Caco-2 (cell line): ENCODE measurements at regions not wholly inside any gene's neighbourhood (a gene's known extent, or its start where the extent isn't known, plus 50 kb on each side); places are given as distances from the start of the nearest gene placed in this dataset.

Experiments used
- BruUV-seq: library from RNA; stranded (reverse); fragments of 400-500 nt; replicated peaks from 2 replicates; lab custom pipeline; 2021; lab: Mats Ljungman, UMichigan
- CTCF ChIA-PET: fragments of 300-600 bp; sonication (Branson Sonifier 250); formaldehyde crosslinking; loops from one replicate; lab custom pipeline; 2022; ENCODE audit warnings: antibody characterized with exemption; lab: Charles Lee
- POLR2A ChIA-PET: fragments of 300-600 bp; sonication (Branson Sonifier 250); formaldehyde crosslinking; loops from one replicate; lab custom pipeline; 2022; ENCODE audit warnings: antibody characterized with exemption; lab: Charles Lee
- DNase-seq, 2 experiments: peaks; one replicate each; pipeline versions ENCODE4 v3.0.0 to v3.0.0-alpha.2; 2020 to 2022
- H3K27me3 ChIP-seq: replicated peaks from 2 replicates; pipeline ENCODE4 v1.6.0; 2011; ENCODE audit warnings: low read length; ENCODE audit not compliant: control insufficient read depth, insufficient read depth
- H3K36me3 ChIP-seq: 2 replicates; pipeline ENCODE4 v1.5.1; 2011; ENCODE audit warnings: low read length; ENCODE audit not compliant: control insufficient read depth, insufficient read depth
- H3K4me1 ChIP-seq: fragments of 250-450 bp; sonication (Bioruptor Pico); 2 replicates; pipeline ENCODE4 v1.5.1; 2020; ENCODE audit warnings: mild to moderate bottlenecking
- H3K4me3 ChIP-seq: 2 replicates; pipeline ENCODE4 v1.5.1; 2011; ENCODE audit warnings: low read depth, mild to moderate bottlenecking, control low read depth, low read length
- H3K9me3 ChIP-seq: fragments of 250-450 bp; sonication (Bioruptor Pico); 2 replicates; pipeline ENCODE4 v1.5.1; 2020; ENCODE audit warnings: mild to moderate bottlenecking, moderate library complexity
- H3K27ac Mint-ChIP-seq: one replicate; pipeline ENCODE4 v1.8.0; 2022; ENCODE audit warnings: mixed read lengths; ENCODE audit not compliant: unreplicated experiment
- H3K27me3 Mint-ChIP-seq: one replicate; pipeline ENCODE4 v1.8.0; 2022; ENCODE audit warnings: mixed read lengths; ENCODE audit not compliant: insufficient read depth, unreplicated experiment
- H3K36me3 Mint-ChIP-seq: one replicate; pipeline ENCODE4 v1.8.0; 2022; ENCODE audit warnings: mild to moderate bottlenecking, mixed read lengths; ENCODE audit not compliant: insufficient read depth, unreplicated experiment
- H3K4me1 Mint-ChIP-seq: one replicate; pipeline ENCODE4 v1.8.0; 2022; ENCODE audit warnings: low read depth, mixed read lengths; ENCODE audit not compliant: unreplicated experiment
- H3K4me3 Mint-ChIP-seq: one replicate; pipeline ENCODE4 v1.8.0; 2022; ENCODE audit warnings: mild to moderate bottlenecking, moderate library complexity, mixed read lengths; ENCODE audit not compliant: unreplicated experiment
- H3K9me3 Mint-ChIP-seq: one replicate; pipeline ENCODE4 v1.8.0; 2022; ENCODE audit warnings: mixed read lengths; ENCODE audit not compliant: unreplicated experiment
- intact Hi-C: fragments of 100-400 bp; cut with micrococcal nuclease; formaldehyde crosslinking; loops from one replicate; pipeline ENCODE4 v1.10.0; 2022; ENCODE audit not compliant: unreplicated experiment
- TF ChIP-seq, protein P1 (sequence below), 2 experiments: fragments of 200-600 bp in 1 of 2; IDR thresholded peaks; 1 replicate in 1 of 2; 2 replicates in 1 of 2; pipeline versions ENCODE4 v1.5.1 to v1.8.0; 2011 to 2022; ENCODE audit warnings: antibody characterized with exemption in 1 of 2, control low read depth in 1 of 2, inconsistent platforms in 1 of 2, low read depth in 1 of 2, low read length in 1 of 2, mild to moderate bottlenecking in 1 of 2, moderate library complexity in 1 of 2; ENCODE audit not compliant: insufficient read depth in 1 of 2, severe bottlenecking in 1 of 2, unreplicated experiment in 1 of 2

DNA sequence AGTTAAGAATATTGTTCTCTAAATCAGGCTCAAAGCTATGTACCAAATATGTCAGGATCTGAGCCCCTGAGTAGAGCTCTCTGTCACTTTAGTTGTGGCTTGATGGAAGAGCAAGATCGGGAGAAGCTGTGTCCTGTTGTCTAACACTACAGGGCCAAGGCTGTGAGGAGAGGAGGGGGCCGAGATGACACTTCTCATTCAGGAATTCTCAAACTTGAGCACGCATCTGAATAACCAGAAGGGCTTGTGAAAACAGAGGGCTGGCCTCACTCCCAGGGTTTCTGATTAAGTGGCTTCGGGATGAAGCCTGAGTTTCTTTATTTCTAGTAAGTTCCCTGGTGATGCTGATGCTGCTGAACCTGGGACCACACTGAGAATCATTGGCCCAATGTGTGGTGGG, 209.2 kb upstream of the DAB1 start:
- Mint-ChIP-seq H3K36me3 (no peaks in the 10 kb centered on the region), H3K9me3 (no peaks in the 10 kb centered on the region), H3K27ac (no peak overlapping the region), H3K27me3 (peaks cover 12% of the 10 kb centered on the region), H3K4me3 (no peak overlapping the region), H3K4me1 (no peaks in the 10 kb centered on the region)
- H3K4me3 ChIP-seq: no peak overlapping the region
- H3K27me3 ChIP-seq: no peaks in the 10 kb centered on the region
- intact Hi-C loops: no loop called here
- ChIA-PET POLR2A (no interaction called here), CTCF (no interaction called here)
- H3K36me3 ChIP-seq: no peaks in the 10 kb centered on the region
- BruUV-seq: no TSS peak
- H3K4me1 ChIP-seq: no peaks in the 10 kb centered on the region
- H3K9me3 ChIP-seq: no peaks in the 10 kb centered on the region
- no peak for DNase-seq
- TF ChIP-seq, protein P1, sequence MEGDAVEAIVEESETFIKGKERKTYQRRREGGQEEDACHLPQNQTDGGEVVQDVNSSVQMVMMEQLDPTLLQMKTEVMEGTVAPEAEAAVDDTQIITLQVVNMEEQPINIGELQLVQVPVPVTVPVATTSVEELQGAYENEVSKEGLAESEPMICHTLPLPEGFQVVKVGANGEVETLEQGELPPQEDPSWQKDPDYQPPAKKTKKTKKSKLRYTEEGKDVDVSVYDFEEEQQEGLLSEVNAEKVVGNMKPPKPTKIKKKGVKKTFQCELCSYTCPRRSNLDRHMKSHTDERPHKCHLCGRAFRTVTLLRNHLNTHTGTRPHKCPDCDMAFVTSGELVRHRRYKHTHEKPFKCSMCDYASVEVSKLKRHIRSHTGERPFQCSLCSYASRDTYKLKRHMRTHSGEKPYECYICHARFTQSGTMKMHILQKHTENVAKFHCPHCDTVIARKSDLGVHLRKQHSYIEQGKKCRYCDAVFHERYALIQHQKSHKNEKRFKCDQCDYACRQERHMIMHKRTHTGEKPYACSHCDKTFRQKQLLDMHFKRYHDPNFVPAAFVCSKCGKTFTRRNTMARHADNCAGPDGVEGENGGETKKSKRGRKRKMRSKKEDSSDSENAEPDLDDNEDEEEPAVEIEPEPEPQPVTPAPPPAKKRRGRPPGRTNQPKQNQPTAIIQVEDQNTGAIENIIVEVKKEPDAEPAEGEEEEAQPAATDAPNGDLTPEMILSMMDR (IDR thresholded peaks at IDR 0.05; ENCODE audit: insufficient read depth in 1 of 2, low read depth in 1 of 2, low read length in 1 of 2, severe bottlenecking in 1 of 2, unreplicated experiment in 1 of 2): no peak

DNA sequence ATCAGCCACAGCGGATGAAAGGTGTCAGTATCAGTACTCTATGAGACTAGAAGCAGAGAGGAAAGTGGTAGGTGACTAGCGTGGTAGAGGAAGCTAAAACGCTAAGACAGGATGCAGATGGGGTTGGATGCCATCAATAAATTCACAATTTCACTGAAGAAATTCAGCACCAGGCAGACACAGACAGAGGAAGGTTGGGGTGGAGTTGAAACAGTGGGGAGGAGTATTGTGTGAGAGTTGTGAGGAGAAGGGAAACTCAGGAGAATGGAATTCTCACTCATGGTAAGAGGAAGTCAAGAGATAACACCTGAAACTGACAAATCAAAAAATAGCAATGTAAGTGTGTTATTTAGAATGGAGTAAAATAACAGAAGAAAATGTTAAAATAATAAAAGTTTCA, 208.5 kb upstream of the DAB1 start:
- H3K27me3 Mint-ChIP-seq: peaks cover 12% of the 10 kb centered on the region
- BruUV-seq: no TSS peak

DNA sequence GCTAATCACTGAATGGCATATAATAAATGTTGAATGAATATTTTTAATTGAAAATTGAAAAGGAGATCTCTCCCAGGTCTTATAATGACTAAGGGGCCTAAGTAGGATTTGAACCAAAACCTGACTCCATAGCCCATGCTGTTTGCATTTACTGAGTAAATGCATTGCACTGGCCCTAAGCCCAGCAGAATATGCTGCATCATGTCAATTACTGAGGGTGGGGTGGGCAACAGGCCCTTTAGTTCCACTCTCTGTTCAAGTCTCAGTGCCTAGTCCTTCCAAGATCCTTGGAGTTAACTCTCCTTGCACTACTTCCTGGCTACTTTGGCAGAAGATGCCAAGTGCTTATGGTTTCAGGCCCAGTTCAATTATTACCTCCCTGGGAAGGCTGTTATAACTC, 203.8 kb upstream of the DAB1 start:
- CTCF ChIA-PET: no interaction called here

More for the DNA sequence above, 208.5 kb upstream of the DAB1 start:
- no peak overlapping the region for H3K27ac Mint-ChIP-seq
- Histone ChIP-seq H3K36me3 (no peaks in the 10 kb centered on the region), H3K9me3 (no peaks in the 10 kb centered on the region), H3K4me1 (no peaks in the 10 kb centered on the region), H3K4me3 (no peak overlapping the region), H3K27me3 (no peaks in the 10 kb centered on the region)
- no peaks in the 10 kb centered on the region for H3K4me1 Mint-ChIP-seq
- ChIA-PET POLR2A (no interaction called here), CTCF (no interaction called here)
- no peak for DNase-seq
- no peaks in the 10 kb centered on the region for H3K9me3 Mint-ChIP-seq
- no peaks in the 10 kb centered on the region for H3K36me3 Mint-ChIP-seq
- intact Hi-C loops: no loop called here
- H3K4me3 Mint-ChIP-seq: no peak overlapping the region
- TF ChIP-seq, protein P1 (IDR thresholded peaks at IDR 0.05; ENCODE audit: insufficient read depth in 1 of 2, low read depth in 1 of 2, low read length in 1 of 2, severe bottlenecking in 1 of 2, unreplicated experiment in 1 of 2): no peak

More for the DNA sequence above, 203.8 kb upstream of the DAB1 start:
- Histone ChIP-seq H3K9me3 (no peaks in the 10 kb centered on the region), H3K27me3 (no peaks in the 10 kb centered on the region), H3K36me3 (no peaks in the 10 kb centered on the region), H3K4me1 (peaks cover 5% of the 10 kb centered on the region; the same call in 1 of the 2 replicates), H3K4me3 (no peak overlapping the region)
- Mint-ChIP-seq H3K27ac (no peak overlapping the region), H3K9me3 (no peaks in the 10 kb centered on the region), H3K4me3 (no peak overlapping the region), H3K27me3 (no peaks in the 10 kb centered on the region), H3K4me1 (peaks cover 8% of the 10 kb centered on the region), H3K36me3 (no peaks in the 10 kb centered on the region)
- intact Hi-C loops: no loop called here
- TF ChIP-seq, protein P1 (IDR thresholded peaks at IDR 0.05; ENCODE audit: insufficient read depth in 1 of 2, low read depth in 1 of 2, low read length in 1 of 2, severe bottlenecking in 1 of 2, unreplicated experiment in 1 of 2): no peak
- no TSS peak for BruUV-seq
- POLR2A ChIA-PET: no interaction called here
- DNase-seq: no peak
